WTC11 (cell line): ENCODE measurements at regions not wholly inside any gene's neighbourhood (a gene's known extent, or its start where the extent isn't known, plus 50 kb on each side); places are given as distances from the start of the nearest gene placed in this dataset.

Source experiments
- ATAC-seq: fragments of 200-7000 bp; cut with Tn5 transposase; 2 replicates; pipeline ENCODE4 v1.10.0; 2021; ENCODE audit warnings: mild to moderate bottlenecking, moderate library complexity
- CTCF ChIA-PET: fragments of 300-600 bp; sonication (Branson Sonifier 250); formaldehyde crosslinking; loops from one replicate; lab custom pipeline; 2021; ENCODE audit warnings: antibody characterized with exemption; lab: Charles Lee
- POLR2A ChIA-PET: fragments of 350-600 bp; sonication (Branson Sonifier 250); formaldehyde crosslinking; loops from one replicate; lab custom pipeline; 2021; ENCODE audit warnings: antibody characterized with exemption; lab: Charles Lee
- DNase-seq: peaks from one replicate; pipeline ENCODE4 v3.0.0; 2021; ENCODE audit warnings: low spot score
- H3K27ac Mint-ChIP-seq: 2 replicates; pipeline ENCODE4 v1.8.0; 2021; ENCODE audit warnings: mixed read lengths
- H3K27me3 Mint-ChIP-seq: 2 replicates; pipeline ENCODE4 v1.8.0; 2021; ENCODE audit warnings: low read depth, mild to moderate bottlenecking, moderate library complexity, mixed read lengths
- H3K36me3 Mint-ChIP-seq: 2 replicates; pipeline ENCODE4 v1.8.0; 2021; ENCODE audit warnings: mixed read lengths
- H3K4me1 Mint-ChIP-seq: 2 replicates; pipeline ENCODE4 v1.8.0; 2022; ENCODE audit warnings: mixed read lengths
- H3K4me3 Mint-ChIP-seq: 2 replicates; pipeline ENCODE4 v1.8.0; 2021; ENCODE audit warnings: mild to moderate bottlenecking, moderate library complexity, mixed read lengths
- H3K9me3 Mint-ChIP-seq: 2 replicates; pipeline ENCODE4 v1.8.0; 2021; ENCODE audit warnings: mixed read lengths
- ATF1 ChIP-seq: sonication (generic); formaldehyde crosslinking; IDR thresholded peaks from 2 replicates; pipeline ENCODE4 v1.8.1; 2023; ENCODE audit warnings: mild to moderate bottlenecking, moderate library complexity, missing genetic modification reagents
- FOXK1 ChIP-seq: sonication (generic); formaldehyde crosslinking; IDR thresholded peaks from 2 replicates; pipeline ENCODE4 v1.8.0; 2022; ENCODE audit warnings: mild to moderate bottlenecking, moderate library complexity, missing genetic modification reagents
- GABPB1 ChIP-seq: sonication (generic); formaldehyde crosslinking; IDR thresholded peaks from 2 replicates; pipeline ENCODE4 v1.8.1; 2023; ENCODE audit warnings: mild to moderate bottlenecking, missing genetic modification reagents
- GTF2I ChIP-seq: fragments of 250-450 bp; sonication (Bioruptor Pico); conservative IDR thresholded peaks from 2 replicates; pipeline ENCODE4 v1.4.0; 2021; ENCODE audit warnings: mild to moderate bottlenecking
- HMGA2 ChIP-seq: fragments of 250-450 bp; sonication (Bioruptor Pico); IDR thresholded peaks from 2 replicates; pipeline ENCODE4 v1.4.0; 2021; ENCODE audit warnings: mild to moderate bottlenecking, moderate library complexity
- IRF1 ChIP-seq: sonication (generic); formaldehyde crosslinking; IDR thresholded peaks from 2 replicates; pipeline ENCODE4 v1.8.0; 2023; ENCODE audit warnings: missing genetic modification reagents
- IRF2 ChIP-seq: sonication (generic); formaldehyde crosslinking; IDR thresholded peaks from 2 replicates; pipeline ENCODE4 v1.8.0; 2022; ENCODE audit warnings: low read depth, missing genetic modification reagents, borderline replicate concordance
- JUN ChIP-seq: sonication (generic); formaldehyde crosslinking; IDR thresholded peaks from 2 replicates; pipeline ENCODE4 v1.8.0; 2023; ENCODE audit warnings: mild to moderate bottlenecking, missing genetic modification reagents
- MAX ChIP-seq: sonication (generic); formaldehyde crosslinking; IDR thresholded peaks from 2 replicates; pipeline ENCODE4 v1.8.0; 2022; ENCODE audit warnings: mild to moderate bottlenecking, missing genetic modification reagents
- MLX ChIP-seq: sonication (generic); formaldehyde crosslinking; IDR thresholded peaks from 2 replicates; pipeline ENCODE4 v1.8.1; 2023; ENCODE audit warnings: mild to moderate bottlenecking, missing genetic modification reagents, moderate library complexity
- MXD4 ChIP-seq: fragments of 250-450 bp; sonication (Bioruptor Pico); IDR thresholded peaks from 2 replicates; pipeline ENCODE4 v1.8.0; 2021; ENCODE audit warnings: mild to moderate bottlenecking, moderate library complexity, borderline replicate concordance
- MYBL2 ChIP-seq: sonication (generic); formaldehyde crosslinking; IDR thresholded peaks from 2 replicates; pipeline ENCODE4 v1.8.1; 2023; ENCODE audit warnings: mild to moderate bottlenecking, moderate library complexity, missing genetic modification reagents
- NFATC4 ChIP-seq: fragments of 250-450 bp; sonication (Bioruptor Pico); IDR thresholded peaks from 2 replicates; pipeline ENCODE4 v1.9.0; 2021; ENCODE audit warnings: mild to moderate bottlenecking
- SMAD3 ChIP-seq: sonication (generic); formaldehyde crosslinking; IDR thresholded peaks from 2 replicates; pipeline ENCODE4 v1.8.0; 2022; ENCODE audit warnings: missing genetic modification reagents, mild to moderate bottlenecking, borderline replicate concordance
- TEAD1 ChIP-seq: sonication (generic); formaldehyde crosslinking; IDR thresholded peaks from 2 replicates; pipeline ENCODE4 v1.8.0; 2022; ENCODE audit warnings: mild to moderate bottlenecking, missing genetic modification reagents
- ZBTB21 ChIP-seq: sonication (generic); formaldehyde crosslinking; IDR thresholded peaks from 2 replicates; pipeline ENCODE4 v1.8.1; 2023; ENCODE audit warnings: mild to moderate bottlenecking, missing genetic modification reagents, borderline replicate concordance
- ZNF138 ChIP-seq: sonication (generic); formaldehyde crosslinking; conservative IDR thresholded peaks from 2 replicates; pipeline ENCODE4 v1.8.1; 2022; ENCODE audit warnings: mild to moderate bottlenecking, moderate library complexity, missing genetic modification reagents
- ZNF281 ChIP-seq: sonication (generic); formaldehyde crosslinking; IDR thresholded peaks from 2 replicates; pipeline ENCODE4 v1.8.0; 2023; ENCODE audit warnings: mild to moderate bottlenecking, missing genetic modification reagents
- ZNF532 ChIP-seq: fragments of 250-450 bp; sonication (Bioruptor Pico); IDR thresholded peaks from 2 replicates; pipeline ENCODE4 v1.9.0; 2021; ENCODE audit warnings: mild to moderate bottlenecking, borderline replicate concordance
- ZNF671 ChIP-seq: fragments of 250-450 bp; sonication (Bioruptor Pico); IDR thresholded peaks from 2 replicates; pipeline ENCODE4 v1.8.0; 2021; ENCODE audit warnings: mild to moderate bottlenecking

- no peak overlapping the region for H3K4me3 Mint-ChIP-seq
- ChIA-PET POLR2A (no interaction called here), CTCF (no interaction called here)
- H3K4me1 Mint-ChIP-seq, result peaks cover 19% of the 10 kb centered on the region
- TF ChIP-seq ZNF281, result no peak
- no peak for TF ChIP-seq ZNF671 (CRISPR knock-in tag)
- no peak for TF ChIP-seq NFATC4 (CRISPR knock-in tag)
- TF ChIP-seq MXD4, result no peak
- TF ChIP-seq MLX (CRISPR knock-in tag), result no peak
- TF ChIP-seq ZNF532 (CRISPR knock-in tag), result no peak
- TF ChIP-seq ATF1 (CRISPR knock-in tag), result no peak
- TF ChIP-seq JUN (CRISPR knock-in tag), result no peak
- no peak for TF ChIP-seq ZNF138
- no peak for TF ChIP-seq MAX (CRISPR knock-in tag)
- TF ChIP-seq IRF2 (CRISPR knock-in tag), result no peak
- no peak for TF ChIP-seq MYBL2 (CRISPR knock-in tag)
- TF ChIP-seq SMAD3, result no peak
- no peak for TF ChIP-seq HMGA2 (CRISPR knock-in tag)
- TF ChIP-seq TEAD1 (CRISPR knock-in tag), result no peak
- TF ChIP-seq GABPB1 (CRISPR knock-in tag), result no peak
- H3K27ac Mint-ChIP-seq, result no peak overlapping the region
- no peak for ATAC-seq
- H3K36me3 Mint-ChIP-seq, result peaks cover 9% of the 10 kb centered on the region
- H3K9me3 Mint-ChIP-seq, result peaks cover 9% of the 10 kb centered on the region
- H3K27me3 Mint-ChIP-seq, result peaks cover 6% of the 10 kb centered on the region
- no peak for DNase-seq
Observed at GRCh38 chr22:27314276-27314807, 487.2 kb downstream of the MN1 start.

GRCh38 chr22:27315833-27316232 is 485.7 kb downstream of the MN1 start:
- Mint-ChIP-seq H3K9me3 (peaks cover 24% of the 10 kb centered on the region), H3K36me3 (peaks cover 18% of the 10 kb centered on the region), H3K27ac (no peak overlapping the region), H3K4me3 (no peak overlapping the region), H3K4me1 (peaks cover 16% of the 10 kb centered on the region), H3K27me3 (peaks cover 4% of the 10 kb centered on the region)
- ATAC-seq (no peak), DNase-seq (no peak)
- ChIA-PET CTCF (no interaction called here), POLR2A (no interaction called here)
- TF ChIP-seq FOXK1, result no peak
- no peak for TF ChIP-seq GTF2I (CRISPR knock-in tag)
- no peak for TF ChIP-seq IRF1 (CRISPR knock-in tag)
- no peak for TF ChIP-seq ZBTB21 (CRISPR knock-in tag)
